B cell (primary cell): ENCODE measurements at regions not wholly inside any gene's neighbourhood (a gene's known extent, or its start where the extent isn't known, plus 50 kb on each side); places are given as distances from the start of the nearest gene placed in this dataset.

Source experiments
- EZH2 ChIP-seq: IDR thresholded peaks from 2 replicates; pipeline ENCODE4 v1.6.1; 2012; ENCODE audit warnings: borderline replicate concordance, low read depth, mild to moderate bottlenecking, moderate library complexity, low read length; ENCODE audit not compliant: insufficient read depth, poor library complexity, severe bottlenecking
- TF ChIP-seq, protein P1 (sequence below): fragments of 200-600 bp; IDR thresholded peaks from one replicate; pipeline ENCODE4 v1.8.0; 2022; ENCODE audit warnings: antibody characterized with exemption, mild to moderate bottlenecking

DNA sequence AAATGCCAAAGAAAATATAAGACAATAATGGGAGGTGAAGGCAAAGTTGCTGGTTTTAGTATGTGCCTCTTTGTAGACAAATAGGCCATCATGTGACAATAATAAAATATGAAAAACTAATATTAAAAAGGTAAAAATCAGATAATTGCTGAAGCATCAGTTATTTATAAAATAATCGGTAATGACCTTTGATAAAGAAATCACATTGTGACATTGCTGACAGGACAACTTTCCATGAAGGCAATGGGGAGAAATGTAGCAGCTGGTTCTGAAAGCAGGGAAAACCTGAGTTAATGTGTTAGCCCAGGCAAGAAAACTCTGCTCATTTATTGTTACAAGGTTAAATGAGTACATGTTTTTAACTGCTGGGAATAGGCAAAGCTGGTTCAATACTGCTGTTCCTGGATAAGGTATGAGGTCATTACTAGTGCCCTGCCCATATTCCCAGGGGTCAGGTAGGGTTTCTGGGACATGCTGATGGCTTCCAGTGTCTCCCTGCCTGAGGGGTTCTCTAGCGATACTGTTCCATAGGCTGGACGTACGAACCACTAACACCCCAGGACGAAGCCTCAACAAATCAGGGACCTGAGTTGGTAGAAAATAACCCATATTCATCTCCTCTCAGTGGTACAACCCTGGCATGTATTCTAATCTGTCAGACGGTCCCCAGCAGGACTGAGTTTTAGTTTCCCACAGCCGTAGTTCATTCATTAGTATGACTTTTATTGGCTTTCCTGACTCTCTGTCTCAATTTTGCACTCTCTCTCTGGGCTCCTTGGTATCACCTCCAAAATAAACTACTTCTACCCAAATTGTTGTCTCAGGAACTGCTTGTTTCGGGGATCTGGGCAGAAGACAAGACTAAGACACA is 355.9 kb downstream of the TXNL1 start:
- TF ChIP-seq, protein P1, sequence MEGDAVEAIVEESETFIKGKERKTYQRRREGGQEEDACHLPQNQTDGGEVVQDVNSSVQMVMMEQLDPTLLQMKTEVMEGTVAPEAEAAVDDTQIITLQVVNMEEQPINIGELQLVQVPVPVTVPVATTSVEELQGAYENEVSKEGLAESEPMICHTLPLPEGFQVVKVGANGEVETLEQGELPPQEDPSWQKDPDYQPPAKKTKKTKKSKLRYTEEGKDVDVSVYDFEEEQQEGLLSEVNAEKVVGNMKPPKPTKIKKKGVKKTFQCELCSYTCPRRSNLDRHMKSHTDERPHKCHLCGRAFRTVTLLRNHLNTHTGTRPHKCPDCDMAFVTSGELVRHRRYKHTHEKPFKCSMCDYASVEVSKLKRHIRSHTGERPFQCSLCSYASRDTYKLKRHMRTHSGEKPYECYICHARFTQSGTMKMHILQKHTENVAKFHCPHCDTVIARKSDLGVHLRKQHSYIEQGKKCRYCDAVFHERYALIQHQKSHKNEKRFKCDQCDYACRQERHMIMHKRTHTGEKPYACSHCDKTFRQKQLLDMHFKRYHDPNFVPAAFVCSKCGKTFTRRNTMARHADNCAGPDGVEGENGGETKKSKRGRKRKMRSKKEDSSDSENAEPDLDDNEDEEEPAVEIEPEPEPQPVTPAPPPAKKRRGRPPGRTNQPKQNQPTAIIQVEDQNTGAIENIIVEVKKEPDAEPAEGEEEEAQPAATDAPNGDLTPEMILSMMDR: no peak
- no peak for TF ChIP-seq EZH2
